ENCODE measurements at regions not wholly inside any gene's neighbourhood (a gene's known extent, or its start where the extent isn't known, plus 50 kb on each side); places are given as distances from the start of the nearest gene placed in this dataset.

- H3K27ac ChIP-seq (ENCODE audit: low read length): no peak overlapping the region
- no CpG with 5 or more reads among the region's 2 CpGs for WGBS (ENCODE audit: insufficient coverage)
- H3K27me3 ChIP-seq (ENCODE audit: control insufficient read depth, insufficient read depth, low read length): no peaks in the 10 kb centered on the region
- H3K9me3 ChIP-seq (replicated peaks; ENCODE audit: control insufficient read depth, low read depth, low read length): peaks cover 4% of the 10 kb centered on the region
- no peak overlapping the region for H3K4me3 ChIP-seq (ENCODE audit: low read length)
- DNase-seq: no peak
- H3K36me3 ChIP-seq (ENCODE audit: control insufficient read depth, insufficient read depth, low read length): no peaks in the 10 kb centered on the region
- peaks cover 5% of the 10 kb centered on the region for H3K4me1 ChIP-seq (ENCODE audit: control insufficient read depth, insufficient read depth, low read length)
These were observed 60.7 kb upstream of the BDKRB2 start for GRCh38 chr14:96143906-96144305.

GRCh38 chr14:96145116-96145864, 59.3 kb upstream of the BDKRB2 start:
- peak overlapping the region; percentile 13 for H3K27ac ChIP-seq (ENCODE audit: low read length)
- H3K4me3 ChIP-seq (ENCODE audit: low read length): no peak overlapping the region
- no peaks in the 10 kb centered on the region for H3K27me3 ChIP-seq (ENCODE audit: control insufficient read depth, insufficient read depth, low read length)
- H3K36me3 ChIP-seq (ENCODE audit: control insufficient read depth, insufficient read depth, low read length): no peaks in the 10 kb centered on the region
- H3K4me1 ChIP-seq (ENCODE audit: control insufficient read depth, insufficient read depth, low read length): peaks cover 5% of the 10 kb centered on the region
- DNase-seq: no peak
- peaks cover 4% of the 10 kb centered on the region for H3K9me3 ChIP-seq (replicated peaks; ENCODE audit: control insufficient read depth, low read depth, low read length)
- no CpG with 5 or more reads among the region's 6 CpGs for WGBS (ENCODE audit: insufficient coverage)

DNA sequence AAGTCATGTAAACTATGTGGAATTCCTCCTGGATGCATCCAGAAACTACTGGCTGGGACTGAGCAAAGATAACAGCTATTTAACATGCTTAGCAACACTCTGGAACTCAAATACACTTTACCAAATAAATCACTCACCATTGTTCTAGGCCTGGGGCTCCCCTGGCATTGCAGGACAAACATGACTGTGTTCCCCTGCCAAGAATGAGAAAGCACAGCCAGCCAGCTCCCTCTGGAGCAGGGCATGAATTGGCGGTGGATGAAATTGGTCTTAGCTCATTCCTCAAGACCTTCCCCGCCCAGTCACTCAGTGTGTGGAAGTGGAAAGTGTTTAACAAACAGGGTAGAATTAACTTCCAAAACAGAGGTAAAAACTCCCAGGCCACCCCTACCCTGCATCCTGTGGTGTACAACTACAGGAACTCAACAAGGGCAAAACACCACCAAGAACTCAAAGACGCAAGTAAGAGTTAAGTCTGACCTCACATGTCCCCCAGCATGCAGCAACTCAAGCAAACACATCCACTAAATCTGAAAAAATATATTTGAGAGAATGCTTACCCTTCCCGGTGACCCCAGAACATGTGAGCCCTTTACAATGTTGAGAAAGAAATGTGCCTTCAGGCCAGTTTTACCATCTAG, 58.4 kb upstream of the BDKRB2 start:
- no peak overlapping the region for H3K4me3 ChIP-seq (ENCODE audit: low read length)
- peak; percentile 39 for DNase-seq
- no peaks in the 10 kb centered on the region for H3K36me3 ChIP-seq (ENCODE audit: control insufficient read depth, insufficient read depth, low read length)
- H3K9me3 ChIP-seq (replicated peaks; ENCODE audit: control insufficient read depth, low read depth, low read length): peaks cover 4% of the 10 kb centered on the region
- H3K27me3 ChIP-seq (ENCODE audit: control insufficient read depth, insufficient read depth, low read length): no peaks in the 10 kb centered on the region
- H3K4me1 ChIP-seq (ENCODE audit: control insufficient read depth, insufficient read depth, low read length): peaks cover 5% of the 10 kb centered on the region
- no CpG with 5 or more reads among the region's 4 CpGs for WGBS (ENCODE audit: insufficient coverage)
- peak overlapping the region; percentile 13 for H3K27ac ChIP-seq (ENCODE audit: low read length)

DNA sequence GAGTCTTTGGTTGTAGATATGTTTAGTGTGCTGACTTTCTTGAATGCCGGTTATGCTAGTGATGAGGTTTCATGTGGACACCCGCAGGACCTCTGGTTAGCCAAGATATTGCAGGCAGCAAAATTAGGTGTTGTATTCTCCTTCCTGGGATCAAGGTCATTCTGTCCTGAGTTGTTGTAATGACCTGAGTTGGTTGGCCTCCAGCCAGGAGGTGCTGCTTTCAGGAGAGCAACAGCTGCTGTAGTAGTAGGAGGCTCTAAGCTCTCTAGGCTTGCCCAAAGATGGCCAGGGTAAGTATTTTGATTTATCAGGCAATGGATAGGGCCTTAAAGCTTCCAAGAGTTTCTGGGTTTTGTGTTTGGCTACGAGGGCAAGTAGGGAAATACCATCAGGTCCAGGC, 56.0 kb upstream of the BDKRB2 start:
- peaks cover 5% of the 10 kb centered on the region for H3K4me1 ChIP-seq (ENCODE audit: control insufficient read depth, insufficient read depth, low read length)
- no peak overlapping the region for H3K4me3 ChIP-seq (ENCODE audit: low read length)
- no peaks in the 10 kb centered on the region for H3K36me3 ChIP-seq (ENCODE audit: control insufficient read depth, insufficient read depth, low read length)
- WGBS (ENCODE audit: insufficient coverage): 85% methylated on average over 3 of the region's 3 CpGs
- DNase-seq: no peak
- peaks cover 2% of the 10 kb centered on the region for H3K9me3 ChIP-seq (replicated peaks; ENCODE audit: control insufficient read depth, low read depth, low read length)
- H3K27me3 ChIP-seq (ENCODE audit: control insufficient read depth, insufficient read depth, low read length): no peaks in the 10 kb centered on the region
- no peak overlapping the region for H3K27ac ChIP-seq (ENCODE audit: low read length)

GRCh38 chr14:96149131-96149530, 55.5 kb upstream of the BDKRB2 start:
- Histone ChIP-seq H3K4me1 (ENCODE audit: control insufficient read depth, insufficient read depth, low read length) (peaks cover 5% of the 10 kb centered on the region), H3K9me3 (replicated peaks; ENCODE audit: control insufficient read depth, low read depth, low read length) (peaks cover 2% of the 10 kb centered on the region), H3K36me3 (ENCODE audit: control insufficient read depth, insufficient read depth, low read length) (no peaks in the 10 kb centered on the region), H3K27ac (ENCODE audit: low read length) (no peak overlapping the region), H3K4me3 (ENCODE audit: low read length) (no peak overlapping the region), H3K27me3 (ENCODE audit: control insufficient read depth, insufficient read depth, low read length) (no peaks in the 10 kb centered on the region)
- DNase-seq: no peak
- WGBS (ENCODE audit: insufficient coverage): 72% methylated on average over 2 of the region's 4 CpGs

GRCh38 chr14:96150214-96150613, 54.4 kb upstream of the BDKRB2 start:
- Histone ChIP-seq H3K27ac (ENCODE audit: low read length) (no peak overlapping the region), H3K27me3 (ENCODE audit: control insufficient read depth, insufficient read depth, low read length) (no peaks in the 10 kb centered on the region), H3K36me3 (ENCODE audit: control insufficient read depth, insufficient read depth, low read length) (no peaks in the 10 kb centered on the region), H3K4me1 (ENCODE audit: control insufficient read depth, insufficient read depth, low read length) (peaks cover 5% of the 10 kb centered on the region), H3K4me3 (ENCODE audit: low read length) (no peak overlapping the region), H3K9me3 (replicated peaks; ENCODE audit: control insufficient read depth, low read depth, low read length) (peaks cover 2% of the 10 kb centered on the region)
- WGBS (ENCODE audit: insufficient coverage): 91% methylated on average over 3 of the region's 3 CpGs
- DNase-seq: no peak

DNA sequence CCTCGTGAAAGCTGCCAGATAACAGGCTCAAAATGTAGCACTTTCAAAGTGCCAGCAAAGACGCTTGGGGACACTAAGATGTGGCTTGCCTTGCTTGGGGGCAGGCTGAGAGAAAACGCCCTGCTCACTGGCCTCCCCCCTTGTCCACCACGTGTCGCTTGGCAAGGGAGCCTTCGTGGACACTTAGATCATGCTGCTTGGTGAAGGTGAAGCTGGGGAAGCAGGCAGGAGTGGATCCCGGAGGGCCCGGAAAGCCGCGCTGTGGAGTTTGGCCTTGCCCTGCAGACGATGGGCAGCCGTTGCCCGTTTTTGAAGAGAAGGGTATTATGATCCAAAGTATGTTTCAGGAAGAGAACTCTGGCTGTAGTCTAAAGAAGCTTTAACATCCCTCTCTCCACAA, 53.4 kb upstream of the BDKRB2 start:
- Histone ChIP-seq H3K27me3 (ENCODE audit: control insufficient read depth, insufficient read depth, low read length) (no peaks in the 10 kb centered on the region), H3K27ac (ENCODE audit: low read length) (no peak overlapping the region), H3K4me1 (ENCODE audit: control insufficient read depth, insufficient read depth, low read length) (peaks cover 1% of the 10 kb centered on the region), H3K4me3 (ENCODE audit: low read length) (no peak overlapping the region), H3K36me3 (ENCODE audit: control insufficient read depth, insufficient read depth, low read length) (no peaks in the 10 kb centered on the region), H3K9me3 (replicated peaks; ENCODE audit: control insufficient read depth, low read depth, low read length) (peaks cover 2% of the 10 kb centered on the region)
- DNase-seq: no peak
- 83% methylated on average over 2 of the region's 13 CpGs for WGBS (ENCODE audit: insufficient coverage)

GRCh38 chr14:96153003-96153402, 51.6 kb upstream of the BDKRB2 start:
- no peak for DNase-seq
- no peak overlapping the region for H3K4me3 ChIP-seq (ENCODE audit: low read length)
- H3K4me1 ChIP-seq (ENCODE audit: control insufficient read depth, insufficient read depth, low read length): no peaks in the 10 kb centered on the region
- H3K9me3 ChIP-seq (replicated peaks; ENCODE audit: control insufficient read depth, low read depth, low read length): no peaks in the 10 kb centered on the region
- no peaks in the 10 kb centered on the region for H3K36me3 ChIP-seq (ENCODE audit: control insufficient read depth, insufficient read depth, low read length)
- H3K27ac ChIP-seq (ENCODE audit: low read length): no peak overlapping the region
- WGBS (ENCODE audit: insufficient coverage): 79% methylated on average over 2 of the region's 3 CpGs
- no peaks in the 10 kb centered on the region for H3K27me3 ChIP-seq (ENCODE audit: control insufficient read depth, insufficient read depth, low read length)

Measured in muscle of leg (tissue), 3 donors.